CD4-positive, alpha-beta T cell treated with Interleukin-15 for 1 hour (primary cell): ENCODE measurements at regions not wholly inside any gene's neighbourhood (a gene's known extent, or its start where the extent isn't known, plus 50 kb on each side); places are given as distances from the start of the nearest gene placed in this dataset.

Source experiments
- DNase-seq: peaks from one replicate; pipeline ENCODE4 v3.0.0-alpha.2; 2020

GRCh38 chr5:73306078-73306719 lies 133.2 kb downstream of the TMEM174 start:
- no peak for DNase-seq

- DNase-seq: no peak
Observed at GRCh38 chr5:73305386-73305785, 132.4 kb downstream of the TMEM174 start.

- DNase-seq: no peak
Observed at GRCh38 chr5:73304381-73304780, 131.4 kb downstream of the TMEM174 start.

GRCh38 chr5:73303148-73304079 lies 130.4 kb downstream of the TMEM174 start:
- DNase-seq: no peak

- DNase-seq: no peak
Observed at GRCh38 chr5:73302797-73303147, 129.8 kb downstream of the TMEM174 start.

GRCh38 chr5:73301208-73301901 lies 128.4 kb downstream of the TMEM174 start:
- DNase-seq: no peak

GRCh38 chr5:73300337-73301207 lies 127.6 kb downstream of the TMEM174 start:
- no peak for DNase-seq

GRCh38 chr5:73299665-73300336 lies 126.8 kb downstream of the TMEM174 start:
- no peak for DNase-seq

- DNase-seq: no peak
Observed at GRCh38 chr5:73298772-73299630, 126.0 kb downstream of the TMEM174 start.

GRCh38 chr5:73298251-73298771 lies 125.3 kb downstream of the TMEM174 start:
- no peak for DNase-seq

GRCh38 chr5:73297430-73297829 lies 124.4 kb downstream of the TMEM174 start:
- no peak for DNase-seq

- no peak for DNase-seq
Observed at GRCh38 chr5:73296772-73297171, 123.8 kb downstream of the TMEM174 start.

- DNase-seq: no peak
Observed at GRCh38 chr5:73295921-73296320, 122.9 kb downstream of the TMEM174 start.

- no peak for DNase-seq
Observed at GRCh38 chr5:73295447-73295846, 122.5 kb downstream of the TMEM174 start.

- no peak for DNase-seq
Observed at GRCh38 chr5:73292816-73293459, 119.9 kb downstream of the TMEM174 start.

- no peak for DNase-seq
Observed at GRCh38 chr5:73291873-73292272, 118.9 kb downstream of the TMEM174 start.

GRCh38 chr5:73290242-73290641 lies 117.2 kb downstream of the TMEM174 start:
- no peak for DNase-seq

GRCh38 chr5:73288803-73289720 lies 116.1 kb downstream of the TMEM174 start:
- DNase-seq: no peak

GRCh38 chr5:73286896-73287295 lies 113.9 kb downstream of the TMEM174 start:
- DNase-seq: no peak
